Loucy (cell line): ENCODE measurements at regions not wholly inside any gene's neighbourhood (a gene's known extent, or its start where the extent isn't known, plus 50 kb on each side); places are given as distances from the start of the nearest gene placed in this dataset.

Experiments
- H2AFZ ChIP-seq: fragments of 200-600 bp; sonication (generic); 2 replicates; pipeline ENCODE4 v1.6.0; 2016; ENCODE audit warnings: antibody characterized with exemption, mild to moderate bottlenecking, low read length, moderate library complexity
- H3F3A ChIP-seq: fragments of 200-600 bp; 2 replicates; pipeline ENCODE4 v1.6.0; 2016; ENCODE audit warnings: antibody characterized with exemption, low read depth, mild to moderate bottlenecking
- H3K27me3 ChIP-seq: fragments of 200-600 bp; sonication (generic); 2 replicates; pipeline ENCODE4 v1.6.1; 2014; ENCODE audit warnings: low read length, mild to moderate bottlenecking; ENCODE audit not compliant: insufficient read depth, poor library complexity, severe bottlenecking
- H3K36me3 ChIP-seq: fragments of 200-600 bp; sonication (generic); 2 replicates; pipeline ENCODE4 v1.6.1; 2016; ENCODE audit warnings: low read length; ENCODE audit not compliant: insufficient read depth
- H3K4me1 ChIP-seq: fragments of 200-600 bp; sonication (generic); 2 replicates; pipeline ENCODE4 v1.5.1; 2014; ENCODE audit warnings: low read length, mild to moderate bottlenecking; ENCODE audit not compliant: insufficient read depth, poor library complexity, severe bottlenecking
- H3K4me2 ChIP-seq: fragments of 200-600 bp; sonication (generic); 2 replicates; pipeline ENCODE4 v1.6.0; 2014; ENCODE audit warnings: antibody characterized with exemption, low read length, low read depth, mild to moderate bottlenecking; ENCODE audit not compliant: poor library complexity, severe bottlenecking
- H3K4me3 ChIP-seq: fragments of 200-600 bp; sonication (generic); 2 replicates; pipeline ENCODE4 v1.5.1; 2014; ENCODE audit warnings: low read length, mild to moderate bottlenecking, mixed read lengths; ENCODE audit not compliant: poor library complexity, severe bottlenecking
- H3K79me2 ChIP-seq: fragments of 200-600 bp; sonication (generic); 2 replicates; pipeline ENCODE4 v1.6.1; 2014; ENCODE audit warnings: low read length; ENCODE audit not compliant: insufficient read depth
- H3K9ac ChIP-seq: fragments of 200-600 bp; sonication (generic); 2 replicates; pipeline ENCODE4 v1.6.0; 2014; ENCODE audit warnings: mild to moderate bottlenecking, low read depth, low read length, moderate library complexity; ENCODE audit not compliant: poor library complexity, severe bottlenecking
- H3K9me2 ChIP-seq: fragments of 200-600 bp; sonication (generic); replicated peaks from 2 replicates; pipeline ENCODE4 v1.6.1; 2016; ENCODE audit warnings: low read depth, low read length, mixed read lengths
- H3K9me3 ChIP-seq: fragments of 200-600 bp; sonication (generic); 2 replicates; pipeline ENCODE4 v1.6.1; 2014; ENCODE audit warnings: mild to moderate bottlenecking, antibody characterized with exemption, low read length, low read depth; ENCODE audit not compliant: insufficient read depth
- H4K20me1 ChIP-seq: fragments of 200-600 bp; sonication (generic); 2 replicates; pipeline ENCODE4 v1.6.0; 2014; ENCODE audit warnings: antibody characterized with exemption, low read length, mild to moderate bottlenecking; ENCODE audit not compliant: insufficient read depth, poor library complexity, severe bottlenecking
- CTCF ChIP-seq: fragments of 200-600 bp; sonication (generic); conservative IDR thresholded peaks from 2 replicates; pipeline ENCODE4 v1.5.1; 2014; ENCODE audit warnings: mild to moderate bottlenecking, antibody characterized with exemption, low read length
- EZH2phosphoT487 ChIP-seq: fragments of 200-600 bp; IDR thresholded peaks from 2 replicates; pipeline ENCODE4 v1.6.1; 2018; ENCODE audit warnings: antibody characterized with exemption, mild to moderate bottlenecking, moderate library complexity, borderline replicate concordance

DNA sequence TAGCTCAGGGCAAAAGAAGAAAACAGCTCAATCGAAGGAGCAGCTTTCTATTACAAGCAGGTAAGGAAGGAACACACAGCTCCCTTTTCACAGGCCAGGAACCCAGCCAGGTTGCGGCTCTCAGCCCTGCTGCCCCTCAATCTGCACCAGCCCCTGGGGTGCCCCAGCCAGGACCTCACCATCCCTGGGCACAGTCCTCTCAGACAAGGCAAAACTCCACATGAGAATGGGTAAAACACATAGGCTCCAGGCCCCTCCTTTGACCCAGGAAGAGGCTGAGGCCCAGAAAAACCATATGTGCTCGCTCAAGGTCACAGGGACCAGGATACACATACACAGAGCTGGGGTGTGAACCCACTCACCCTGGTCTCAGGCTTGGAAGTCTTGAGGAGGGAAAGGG, 178.7 kb upstream of the TLE3 start:
- TF ChIP-seq CTCF (no peak), EZH2phosphoT487 (no peak)
- H3K4me1 ChIP-seq = peaks cover 5% of the 10 kb centered on the region
- H3K4me2 ChIP-seq = no peak overlapping the region
- no peaks in the 10 kb centered on the region for H3F3A ChIP-seq
- no peaks in the 10 kb centered on the region for H3K36me3 ChIP-seq
- no peaks in the 10 kb centered on the region for H3K9me3 ChIP-seq
- no peaks in the 10 kb centered on the region for H4K20me1 ChIP-seq
- no peak overlapping the region for H2AFZ ChIP-seq
- H3K4me3 ChIP-seq = no peak overlapping the region
- no peaks in the 10 kb centered on the region for H3K79me2 ChIP-seq
- no peaks in the 10 kb centered on the region for H3K27me3 ChIP-seq
- H3K9ac ChIP-seq = no peak overlapping the region
- no peaks in the 10 kb centered on the region for H3K9me2 ChIP-seq

GRCh38 chr15:70275461-70276138, 177.9 kb upstream of the TLE3 start:
- Histone ChIP-seq H2AFZ (no peak overlapping the region), H3K36me3 (no peaks in the 10 kb centered on the region), H3K4me1 (peaks cover 9% of the 10 kb centered on the region), H3K27me3 (no peaks in the 10 kb centered on the region), H3K9me3 (no peaks in the 10 kb centered on the region), H3K79me2 (no peaks in the 10 kb centered on the region), H4K20me1 (no peaks in the 10 kb centered on the region), H3K4me3 (no peak overlapping the region), H3K9ac (no peak overlapping the region), H3K4me2 (no peak overlapping the region), H3F3A (no peaks in the 10 kb centered on the region), H3K9me2 (no peaks in the 10 kb centered on the region)
- TF ChIP-seq EZH2phosphoT487 (no peak), CTCF (no peak)

DNA sequence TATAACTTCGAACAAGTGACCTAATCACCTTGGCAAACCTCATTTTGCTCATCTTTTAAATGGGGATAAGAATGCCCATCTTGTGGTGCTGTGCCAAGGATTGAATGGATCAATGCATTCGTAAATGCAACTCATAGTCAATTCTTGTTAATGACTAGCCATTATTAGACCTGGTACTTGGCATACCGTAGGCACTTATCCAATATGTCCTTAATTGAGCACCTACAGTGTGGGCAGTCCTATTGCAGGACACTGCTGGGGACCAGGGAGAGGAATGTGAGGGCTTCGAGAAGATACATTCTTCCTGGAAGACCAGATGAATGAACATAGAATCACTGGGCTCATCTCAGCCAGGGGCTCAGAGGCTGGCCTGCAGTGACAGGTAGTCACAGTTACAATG, 177.2 kb upstream of the TLE3 start:
- Histone ChIP-seq H3K9me3 (no peaks in the 10 kb centered on the region), H3K27me3 (no peaks in the 10 kb centered on the region), H3K79me2 (no peaks in the 10 kb centered on the region), H2AFZ (no peak overlapping the region), H3K4me3 (no peak overlapping the region), H3K36me3 (no peaks in the 10 kb centered on the region), H3F3A (no peaks in the 10 kb centered on the region), H3K4me1 (peaks cover 9% of the 10 kb centered on the region), H4K20me1 (no peaks in the 10 kb centered on the region), H3K9ac (no peak overlapping the region), H3K9me2 (no peaks in the 10 kb centered on the region), H3K4me2 (no peak overlapping the region)
- TF ChIP-seq CTCF = no peak
- TF ChIP-seq EZH2phosphoT487 = no peak
